Endothelial cell of hepatic sinusoid (primary cell): ENCODE measurements at regions not wholly inside any gene's neighbourhood (a gene's known extent, or its start where the extent isn't known, plus 50 kb on each side); places are given as distances from the start of the nearest gene placed in this dataset.

Experiments used
- in situ Hi-C: cut with HindIII; loops from 2 replicates; pipeline ENCODE4 v1.10.0; 2017; ENCODE audit warnings: low sequenced_read_pairs

DNA sequence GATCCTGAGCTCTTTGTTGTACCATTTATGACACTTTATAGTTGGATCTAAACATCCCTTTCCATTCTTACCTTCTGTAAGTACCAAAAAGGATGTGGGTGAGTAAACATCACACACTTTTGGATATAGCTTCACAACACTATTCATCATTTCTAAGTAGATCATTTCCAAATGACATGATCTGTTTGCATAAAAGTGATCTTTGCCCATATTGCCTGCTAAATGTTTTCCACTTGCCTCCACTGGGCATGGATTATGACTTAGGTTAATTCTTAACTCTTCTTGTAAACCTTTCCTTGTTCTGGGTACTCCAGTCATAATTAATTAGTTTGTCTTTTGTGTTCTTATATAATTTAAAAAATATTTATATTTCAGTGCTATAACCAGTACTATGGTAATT is 244.9 kb upstream of the AGA start:
- in situ Hi-C loops: no loop called here

DNA sequence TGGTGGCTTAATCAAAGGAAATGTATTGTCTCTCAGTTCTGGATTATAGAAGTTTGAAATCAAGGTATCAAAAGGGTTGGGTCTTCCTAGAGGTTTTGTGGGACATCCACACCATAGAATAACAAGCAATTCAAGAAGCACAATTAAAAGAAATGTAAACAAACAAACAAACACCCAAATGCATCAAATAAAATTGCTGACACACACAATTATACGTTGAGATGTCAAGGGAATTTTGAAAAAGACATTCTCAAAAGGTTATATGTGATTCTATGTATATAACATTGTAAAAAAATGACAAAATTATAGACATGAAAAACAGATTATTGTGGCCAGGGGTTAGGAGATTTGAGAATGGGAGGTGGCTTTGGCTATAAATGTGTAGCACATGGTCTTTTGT is 250.7 kb upstream of the AGA start:
- in situ Hi-C loops: no loop called here

DNA sequence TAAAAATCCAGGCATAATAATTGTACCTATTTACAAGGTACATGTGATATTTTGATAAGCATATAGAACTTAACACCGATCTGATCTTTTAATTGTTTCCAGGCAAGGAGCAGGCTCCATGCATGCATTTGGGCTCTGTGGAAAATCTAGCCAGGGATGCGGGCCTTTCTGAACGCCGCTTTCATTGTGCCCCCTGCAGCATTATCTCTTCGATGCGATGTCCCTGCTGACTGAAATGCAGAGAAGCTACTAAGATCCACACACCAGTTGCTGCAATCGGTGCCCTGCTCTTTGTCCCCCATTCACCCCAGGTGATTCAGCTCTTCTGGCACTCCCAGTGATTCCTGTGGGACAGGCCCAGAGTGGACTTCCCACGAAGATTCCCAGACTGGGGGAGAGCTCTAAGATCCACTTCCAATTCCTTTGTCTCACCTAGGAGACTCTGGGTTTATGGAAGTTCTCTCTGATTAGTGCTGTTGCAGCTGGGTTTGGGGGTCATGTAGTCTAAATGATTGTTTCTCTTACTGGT is 254.3 kb upstream of the AGA start:
- in situ Hi-C loops: no loop called here

DNA sequence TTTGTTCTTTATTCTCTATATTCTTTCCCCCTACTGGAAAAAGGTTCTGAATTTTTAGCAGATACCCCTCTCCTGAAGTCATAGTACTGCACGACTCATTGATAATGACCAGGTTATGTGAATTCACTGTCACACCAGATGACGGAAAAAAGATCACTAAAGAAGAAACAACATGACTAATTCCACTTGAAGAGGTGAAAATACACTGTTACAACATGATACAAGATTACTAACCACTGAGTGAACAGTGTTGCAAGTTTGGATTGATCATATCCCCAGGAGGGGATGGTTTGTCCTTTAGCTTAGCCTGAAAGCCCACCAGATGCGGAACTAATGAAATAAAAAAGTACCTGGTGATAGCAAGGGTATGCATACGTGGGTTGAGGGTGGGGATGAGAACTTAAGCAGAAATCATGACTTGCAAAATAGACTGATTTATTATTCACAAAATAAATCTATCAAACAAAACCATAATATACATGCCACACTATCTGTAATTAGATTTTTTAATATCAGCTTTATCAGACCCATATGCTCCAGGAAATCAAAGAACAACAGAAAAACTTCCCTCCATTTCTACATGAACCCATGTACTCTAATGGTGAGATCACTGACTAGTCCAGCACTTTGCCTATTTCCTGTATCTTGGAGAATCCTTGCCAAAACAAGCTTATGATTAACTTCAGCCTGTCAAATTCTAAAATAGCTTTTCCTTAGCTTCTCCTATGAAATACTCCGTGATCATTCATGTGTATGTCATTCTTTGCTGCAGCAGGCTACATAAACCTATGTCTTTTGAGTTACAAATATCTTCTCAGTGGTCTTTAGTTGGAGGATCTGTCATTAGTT is 257.4 kb upstream of the AGA start:
- in situ Hi-C loops: no loop called here

DNA sequence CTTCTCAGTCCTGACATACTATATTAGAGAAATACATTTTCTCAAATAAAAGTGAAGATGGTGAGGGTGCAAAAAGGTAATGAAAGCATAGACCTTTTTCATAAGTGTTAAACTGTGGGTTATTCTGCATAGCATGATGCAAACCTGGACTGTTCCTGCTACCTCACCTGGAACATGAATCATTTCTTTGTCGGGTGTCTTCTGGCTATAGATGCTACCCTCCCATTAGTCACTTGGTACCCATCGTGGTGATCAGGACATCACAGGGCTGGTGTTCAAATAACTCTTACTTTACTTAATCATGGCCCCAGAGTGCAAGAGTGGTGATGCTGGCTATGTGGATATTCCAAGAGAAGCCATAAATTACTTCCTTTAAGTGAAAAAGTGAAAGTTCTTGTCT is 264.7 kb upstream of the AGA start:
- in situ Hi-C loops: no loop called here

DNA sequence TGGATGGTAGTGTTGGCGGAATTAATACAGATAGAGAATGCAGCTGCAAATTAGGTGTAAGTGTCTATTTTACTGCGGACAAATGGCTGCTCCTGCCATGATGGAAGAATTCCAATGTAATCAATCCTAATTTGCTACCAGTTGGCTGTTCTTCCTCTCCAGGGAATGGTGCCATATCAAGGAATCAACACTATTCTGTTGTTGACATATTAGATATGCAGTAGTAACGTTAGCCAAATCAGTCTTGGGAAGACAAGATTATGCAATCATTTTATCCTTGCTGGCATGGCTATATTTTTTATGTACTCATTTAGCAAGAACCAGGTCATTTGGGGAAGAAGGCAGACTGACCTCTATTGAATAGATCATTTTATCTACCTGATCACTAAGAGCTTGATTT is 271.2 kb upstream of the AGA start:
- in situ Hi-C loops: no loop called here

DNA sequence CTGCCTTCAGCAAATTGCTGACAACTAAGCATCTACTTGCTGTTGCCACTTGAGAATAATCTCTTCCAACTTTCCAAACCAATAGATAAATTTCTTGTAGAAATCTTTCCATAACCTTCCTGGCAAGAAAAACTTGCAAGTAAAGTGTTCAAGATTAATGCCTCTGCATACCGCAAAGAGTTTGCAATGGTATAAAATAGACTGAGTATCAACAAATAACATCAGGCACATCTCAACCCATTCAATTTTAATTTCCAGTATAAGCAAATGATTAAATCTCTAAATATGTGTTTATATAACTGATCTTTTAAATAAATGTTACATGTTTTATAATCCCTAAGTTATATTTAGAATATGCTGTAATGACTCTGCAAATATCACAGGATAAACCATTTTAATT is 275.2 kb upstream of the AGA start:
- in situ Hi-C loops: no loop called here

DNA sequence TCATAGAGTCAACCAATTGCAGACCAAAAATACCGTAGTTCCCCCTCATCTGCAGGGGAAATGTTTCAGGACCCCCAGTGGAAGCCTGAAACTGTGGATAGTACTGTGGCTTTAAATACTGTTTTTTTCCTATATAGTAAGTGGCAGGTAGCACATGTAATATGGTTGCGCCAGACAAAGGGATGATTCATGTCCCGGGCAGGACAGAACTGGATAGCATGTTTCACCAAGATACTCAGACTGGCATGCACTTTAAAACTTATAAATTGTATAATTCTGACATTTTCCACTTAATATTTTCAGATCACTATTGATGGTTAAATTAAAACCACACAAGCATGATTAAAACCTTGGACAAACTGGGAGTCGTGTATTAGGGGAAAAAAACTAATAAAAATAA is 276.3 kb upstream of the AGA start:
- in situ Hi-C loops: no loop called here

DNA sequence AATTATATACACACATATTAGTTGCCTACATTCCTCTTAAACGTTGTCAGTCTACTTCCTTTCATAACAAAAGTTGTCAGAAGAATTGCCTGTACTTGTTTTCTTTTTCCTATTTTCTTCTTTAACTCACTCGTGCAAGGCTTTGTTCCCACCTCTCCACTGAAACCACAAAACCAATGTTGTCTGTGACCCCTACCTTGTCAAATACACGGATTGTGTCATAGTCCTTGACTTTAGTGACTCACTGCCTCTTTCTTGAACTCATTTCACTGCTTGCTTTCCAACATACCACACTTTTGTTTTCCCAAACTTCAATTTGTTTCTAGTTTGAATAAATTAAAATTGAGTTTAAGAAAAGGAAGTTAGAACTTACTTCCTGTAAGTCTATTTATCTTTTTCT is 283.9 kb upstream of the AGA start:
- in situ Hi-C loops: no loop called here

DNA sequence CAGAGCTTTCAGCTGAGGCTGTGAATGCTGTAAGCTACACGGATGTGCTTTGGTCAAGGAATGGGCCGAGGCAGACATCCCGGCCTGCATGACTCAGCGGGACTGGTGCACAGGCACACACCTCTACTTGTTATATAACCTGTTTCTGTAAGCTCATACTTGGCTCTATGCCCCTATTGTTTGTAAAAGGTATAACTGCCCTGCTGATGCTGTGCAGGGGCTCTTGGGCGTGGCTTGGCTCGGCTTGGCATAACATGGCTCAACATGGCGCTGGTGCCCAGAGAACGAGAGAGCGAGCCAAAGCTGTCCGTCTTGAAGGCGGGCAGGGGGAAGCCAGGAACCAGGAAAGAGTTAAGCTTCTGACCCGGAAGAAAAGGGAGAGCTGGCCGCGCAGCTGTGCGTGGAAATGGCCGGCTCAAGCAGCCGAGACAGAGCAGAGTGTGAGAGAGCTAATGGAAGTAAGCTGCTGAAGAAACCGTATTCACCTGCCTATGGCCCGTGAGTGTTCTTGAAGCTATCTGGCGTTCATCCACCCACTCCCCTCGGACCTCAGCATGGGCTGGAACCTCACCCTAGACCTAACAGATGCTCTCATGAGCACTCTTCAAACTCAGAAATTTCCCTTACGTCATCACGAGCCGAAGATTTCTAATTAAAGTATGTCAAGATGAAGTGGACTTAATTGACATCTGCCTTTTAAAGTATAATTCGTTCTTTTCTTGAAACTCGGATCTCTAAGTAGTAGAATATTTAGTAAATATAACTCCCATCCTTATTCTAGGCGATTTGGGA is 286.3 kb upstream of the AGA start:
- in situ Hi-C loops: no loop called here

DNA sequence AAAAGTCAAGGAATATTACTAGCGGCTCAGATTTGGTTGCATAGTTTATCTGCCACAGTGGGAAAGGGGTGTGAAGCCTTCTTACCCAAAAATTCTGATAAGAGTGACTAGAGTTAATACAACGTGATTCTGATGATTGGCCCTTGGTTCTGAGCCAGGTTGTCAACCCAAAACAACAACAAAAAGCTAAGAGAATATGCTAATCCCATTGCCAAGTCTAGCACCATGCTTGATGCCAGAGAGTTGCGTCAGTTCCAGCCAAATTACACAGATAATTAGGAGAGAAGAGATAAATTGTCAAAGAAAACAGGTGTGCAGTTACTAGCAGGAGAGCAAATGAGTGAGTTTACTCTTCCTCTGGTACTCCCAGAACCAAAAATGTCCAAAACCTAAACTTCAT is 287.4 kb upstream of the AGA start:
- in situ Hi-C loops: no loop called here

DNA sequence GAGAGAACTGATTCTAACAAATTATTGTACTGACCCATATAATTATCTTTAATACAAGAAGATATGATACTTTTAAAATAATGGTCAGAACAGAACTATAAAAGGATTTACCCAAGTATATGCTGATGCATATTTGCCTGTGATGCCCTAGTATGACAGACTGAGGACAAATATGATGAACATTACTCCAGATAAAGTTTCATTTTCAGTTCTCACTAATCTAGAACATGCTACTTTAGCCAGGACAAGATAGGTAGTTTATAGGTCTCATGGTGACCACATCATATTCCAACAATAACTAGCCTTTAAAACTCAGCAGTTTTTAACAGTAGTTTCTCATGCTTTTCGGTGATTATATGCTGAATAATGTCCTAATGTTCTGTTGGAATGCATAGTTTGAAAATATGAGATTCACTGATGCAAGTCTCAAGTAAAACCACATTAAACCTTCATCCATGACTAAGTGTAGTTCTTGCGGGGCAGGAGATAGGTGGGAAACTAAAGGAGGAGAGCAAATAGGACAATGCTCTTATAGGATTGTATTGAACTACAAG is 295.2 kb upstream of the AGA start:
- in situ Hi-C loops: no loop called here

DNA sequence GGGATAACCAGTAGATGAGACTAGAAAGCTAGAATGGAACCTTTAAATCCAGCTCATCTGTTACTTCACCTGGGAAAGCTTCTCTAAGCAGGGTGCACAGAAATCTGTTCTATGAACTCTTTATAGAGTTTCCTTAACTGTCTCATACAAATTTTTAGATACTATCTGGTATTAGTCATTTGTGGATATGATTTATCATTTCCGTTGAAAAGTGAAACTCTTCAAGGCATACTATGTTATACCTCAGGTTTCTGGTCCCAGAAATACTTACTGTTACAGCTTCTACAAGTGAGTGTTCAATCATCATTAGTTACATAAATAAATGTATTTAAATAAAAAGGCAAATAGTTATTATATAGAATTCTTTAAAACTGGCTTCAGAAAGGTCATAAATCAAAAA is 298.3 kb upstream of the AGA start:
- in situ Hi-C loops: no loop called here

DNA sequence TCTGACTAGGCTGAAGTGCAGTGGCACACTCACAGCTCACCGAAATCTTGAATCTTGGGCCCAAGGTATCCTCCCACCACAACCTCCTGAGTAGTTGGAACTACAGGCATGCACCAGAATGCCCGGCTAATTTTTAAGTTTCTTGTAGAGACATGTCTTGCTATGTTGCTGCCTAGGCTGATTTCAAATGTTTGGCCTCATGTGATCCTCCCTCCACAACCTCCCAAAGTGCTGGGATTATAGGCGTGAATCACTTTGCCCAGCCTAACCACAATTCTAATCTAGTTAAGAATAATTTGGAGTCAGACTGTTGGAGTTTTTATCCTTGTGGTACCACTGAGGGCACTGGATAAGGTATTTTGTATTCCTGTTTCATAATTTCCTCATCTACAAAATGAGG is 317.5 kb upstream of the AGA start:
- in situ Hi-C loops: no loop called here

DNA sequence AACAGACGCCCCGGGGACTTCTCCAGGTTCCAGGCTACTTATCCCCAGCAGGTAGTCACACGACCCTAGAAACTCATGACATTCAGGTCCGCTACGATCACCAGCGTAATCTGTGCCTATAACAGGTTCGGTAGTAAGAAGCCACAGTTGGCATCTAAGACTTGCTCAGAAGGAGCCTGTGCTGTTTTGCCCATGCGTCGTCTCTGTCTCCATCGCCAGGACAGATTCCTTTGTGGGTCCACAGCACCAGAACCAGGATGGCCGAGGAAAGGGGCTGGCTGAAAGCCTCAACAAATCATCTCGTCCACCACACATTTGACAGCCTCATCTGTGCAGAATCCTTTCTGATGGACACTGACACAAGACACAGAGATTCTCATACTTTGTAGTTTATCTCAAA is 319.5 kb upstream of the AGA start:
- in situ Hi-C loops: no loop called here

DNA sequence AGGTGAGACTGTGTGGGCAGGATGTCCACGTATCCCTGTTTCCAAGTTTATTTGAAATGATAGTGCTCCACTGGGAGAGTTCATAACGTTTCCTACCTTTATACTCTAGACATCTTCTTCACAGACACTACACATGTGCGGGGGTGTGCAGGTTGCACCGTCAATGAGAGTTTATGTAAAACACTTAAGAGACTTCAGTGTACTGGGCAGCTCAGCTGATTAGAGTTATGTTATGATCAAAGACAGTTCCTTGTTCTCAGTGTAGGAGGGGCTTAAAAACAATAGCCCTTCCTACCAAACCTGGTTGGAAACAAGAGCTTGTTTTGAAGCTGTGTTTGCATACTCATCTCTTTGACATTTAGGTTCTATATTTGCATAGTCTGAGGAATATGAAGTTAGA is 326.9 kb upstream of the AGA start:
- in situ Hi-C loops: no loop called here

DNA sequence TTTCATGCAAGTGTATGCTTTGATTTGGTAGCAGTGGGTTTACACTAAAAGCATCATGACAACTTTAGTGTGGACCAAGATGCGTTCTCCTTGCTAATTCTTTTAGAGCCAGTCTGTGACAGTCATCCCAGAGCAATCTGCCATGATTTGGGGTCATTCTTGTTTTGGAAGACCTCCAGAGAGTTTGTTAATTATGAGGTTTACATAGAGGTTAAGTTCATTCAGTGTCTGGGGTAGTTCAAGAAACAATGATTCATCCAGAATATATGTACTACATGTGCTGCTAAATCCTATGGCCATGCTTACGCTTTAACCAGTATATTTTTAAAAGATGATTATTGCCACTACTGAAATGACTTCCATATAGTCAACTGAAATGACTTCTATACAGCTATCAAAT is 328.5 kb upstream of the AGA start:
- in situ Hi-C loops: no loop called here

DNA sequence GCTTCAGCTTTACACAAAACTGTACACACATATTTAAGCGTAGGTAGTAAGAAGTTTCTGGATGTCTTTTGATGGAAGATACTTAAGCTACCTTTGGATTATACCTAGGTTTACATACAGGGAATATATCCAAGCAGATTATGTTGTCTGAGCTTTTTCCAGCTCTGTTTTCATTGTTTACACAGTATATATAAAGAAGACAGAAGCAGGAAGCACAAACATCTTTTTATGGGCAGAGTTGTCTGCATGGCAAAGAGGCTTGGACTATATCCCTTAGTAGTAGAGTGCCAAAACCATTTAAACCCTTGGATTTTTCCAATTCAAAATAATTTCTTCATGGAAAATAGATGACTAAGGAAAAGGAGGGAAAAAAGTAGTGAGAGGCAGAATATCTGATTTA is 329.4 kb upstream of the AGA start:
- in situ Hi-C loops: no loop called here

DNA sequence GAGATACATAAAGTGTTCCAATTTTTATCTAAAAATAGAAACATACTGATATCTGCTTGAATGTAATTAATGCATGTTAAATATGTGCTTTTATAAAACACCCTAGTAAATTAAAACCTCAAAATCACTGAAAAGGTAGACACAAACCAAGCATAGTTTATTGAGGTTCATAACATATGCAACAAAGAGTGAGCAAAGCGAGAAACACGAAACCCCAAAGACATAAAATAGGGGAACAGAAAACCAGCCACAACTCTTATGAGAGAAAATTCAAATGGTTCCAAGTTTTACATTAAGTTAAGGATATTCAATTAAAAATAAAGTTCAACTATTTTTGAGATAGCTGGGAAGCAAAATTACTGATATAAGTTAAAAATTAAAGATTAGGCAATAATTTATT is 336.4 kb upstream of the AGA start:
- in situ Hi-C loops: no loop called here

DNA sequence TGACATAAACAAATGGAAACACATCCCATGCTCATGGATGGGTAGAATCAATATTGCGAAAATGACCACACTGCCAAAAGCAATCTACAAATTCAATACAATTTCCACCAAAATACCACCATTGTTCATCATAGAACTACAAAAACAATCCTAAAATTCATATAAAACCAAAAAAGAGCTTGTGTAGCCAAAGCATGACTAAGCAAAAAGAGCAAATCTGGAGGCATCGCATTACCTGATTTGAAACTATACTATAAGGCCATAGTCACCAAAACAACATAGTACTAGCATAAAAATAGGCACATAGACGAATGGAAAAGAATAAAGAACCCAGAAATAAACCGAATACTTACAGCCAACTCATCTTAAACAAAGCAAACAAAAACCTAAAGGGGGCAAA is 342.8 kb upstream of the AGA start:
- in situ Hi-C loops: no loop called here

DNA sequence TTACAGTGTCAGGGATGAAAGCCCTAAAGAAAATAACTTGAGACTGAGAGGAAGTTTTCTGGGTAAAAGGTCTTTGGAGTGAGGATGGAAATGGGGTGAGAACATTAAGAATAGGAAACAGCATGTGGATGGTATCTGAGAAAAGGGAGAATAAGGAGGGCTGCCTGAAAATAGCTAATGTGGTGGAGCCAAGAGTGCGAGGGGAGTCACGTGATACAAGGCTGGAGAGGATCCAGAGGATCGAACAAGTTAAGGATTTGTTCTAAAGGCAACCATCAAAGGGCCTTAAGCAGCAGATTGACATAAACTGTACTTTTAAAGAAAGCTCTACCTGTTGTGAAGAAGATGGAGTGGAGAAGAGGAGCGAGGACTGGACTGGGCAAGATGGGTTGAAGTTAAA is 347.4 kb upstream of the AGA start:
- in situ Hi-C loops: no loop called here

DNA sequence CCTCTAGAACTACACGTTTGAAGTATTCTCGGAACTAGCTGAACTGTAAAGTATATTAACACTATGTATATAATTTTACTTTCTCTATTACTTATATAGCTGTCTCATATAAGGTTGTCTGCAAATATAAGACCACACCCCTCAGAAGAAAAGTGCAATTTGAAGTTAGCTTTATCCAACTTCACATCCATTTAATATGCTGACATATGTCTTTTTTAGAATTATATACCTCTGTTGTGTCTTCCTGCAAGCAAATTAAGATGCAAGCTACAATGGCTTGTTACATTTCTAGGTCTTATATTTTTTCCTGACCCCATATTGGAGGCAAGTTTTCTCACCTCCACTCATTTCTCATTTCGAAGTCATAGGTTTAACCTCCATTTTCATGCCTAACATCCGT is 349.0 kb upstream of the AGA start:
- in situ Hi-C loops: no loop called here
